NCI-H146 (cell line): ENCODE measurements at regions not wholly inside any gene's neighbourhood (a gene's known extent, or its start where the extent isn't known, plus 50 kb on each side); places are given as distances from the start of the nearest gene placed in this dataset.
"Not testable (repeated sequence)": the region's sequence is repeated elsewhere in the genome, so short reads cannot be mapped to it uniquely, and the experiment has no call there.

ENCODE experiments used
- DNase-seq: peaks from one replicate; lab custom pipeline; 2025; lab: John Stamatoyannopoulos, UW

DNA sequence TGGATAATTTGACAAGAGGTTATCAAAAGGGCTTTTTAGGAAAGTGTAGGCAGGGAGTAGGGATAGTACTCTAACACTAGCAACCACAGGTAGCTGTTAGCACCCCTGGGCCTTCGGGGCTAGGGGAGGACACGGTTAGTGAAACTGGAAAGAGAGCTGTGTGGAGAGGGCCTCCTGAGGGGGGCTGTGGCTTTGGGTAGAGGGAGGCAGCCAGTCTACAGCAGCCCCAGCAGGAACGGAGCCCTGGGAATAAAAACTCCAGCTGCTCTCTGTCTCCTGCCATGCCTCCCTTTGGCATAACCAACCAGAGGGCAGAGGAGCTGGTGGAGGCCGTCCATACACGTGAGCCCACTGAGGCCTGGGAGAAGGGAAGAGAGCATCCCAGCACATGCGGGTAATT lies 223.2 kb downstream of the FOXD2 start:
- DNase-seq, result no peak

DNA sequence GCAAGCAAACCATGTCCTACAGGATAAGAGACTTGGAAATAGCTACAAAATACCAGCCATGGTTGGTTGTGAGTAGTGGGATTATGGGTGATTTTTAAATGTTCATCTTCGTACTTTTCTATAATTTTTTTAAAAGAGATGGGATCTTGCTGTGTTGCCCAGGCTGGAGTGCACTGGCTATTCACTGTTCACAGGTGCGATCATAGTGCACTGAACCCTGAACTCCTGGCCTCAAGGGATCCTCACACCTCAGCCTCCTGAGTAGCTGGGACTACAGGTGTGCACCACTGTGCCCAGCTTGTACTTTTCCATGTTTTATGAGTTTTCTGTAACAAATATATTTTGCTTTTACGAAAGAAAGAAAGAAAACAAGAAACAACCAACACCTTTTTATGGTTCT lies 224.2 kb downstream of the FOXD2 start:
- no peak for DNase-seq

DNA sequence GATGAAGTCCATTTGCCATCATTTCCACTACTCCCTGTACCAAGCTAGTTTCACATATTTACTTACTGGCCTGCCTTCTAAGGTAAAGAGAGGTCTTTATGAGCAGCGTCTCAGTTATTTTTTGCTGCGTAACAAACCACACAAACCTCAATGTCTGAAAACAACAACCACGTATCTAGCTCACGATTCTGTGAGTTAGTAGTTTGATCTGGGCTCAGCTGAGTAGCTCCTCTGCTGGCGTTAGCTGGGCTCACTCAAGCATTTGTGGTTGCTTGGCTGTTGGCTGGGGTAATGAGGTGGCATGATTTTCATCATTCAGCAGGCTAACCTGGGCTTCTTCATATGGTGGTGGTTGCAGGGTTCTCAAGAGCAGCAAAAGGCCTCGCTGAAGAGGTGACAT lies 225.4 kb downstream of the FOXD2 start:
- DNase-seq, result no peak

- DNase-seq, result no peak
Measured at GRCh38 chr1:47664356-47664755, 226.5 kb downstream of the FOXD2 start.

DNA sequence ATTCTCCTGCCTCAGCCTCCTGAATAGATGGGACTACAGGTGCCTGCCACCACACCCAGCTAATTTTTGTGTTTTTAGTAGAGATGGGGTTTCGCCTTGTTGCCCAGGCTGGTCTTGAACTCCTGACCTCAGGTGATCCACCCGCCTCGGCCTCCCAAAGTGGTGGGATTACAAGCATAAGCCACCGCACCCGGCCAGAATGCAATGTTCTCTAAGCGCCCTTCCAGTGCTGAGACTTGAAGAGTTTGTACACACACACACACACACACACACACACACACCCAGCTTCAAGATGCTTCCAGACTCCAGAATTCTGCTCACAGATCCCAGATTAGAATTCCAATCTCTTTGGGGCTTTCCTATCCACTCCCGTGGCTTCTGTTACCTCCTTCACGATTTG lies 227.1 kb downstream of the FOXD2 start:
- not testable (repeated sequence) for DNase-seq

DNA sequence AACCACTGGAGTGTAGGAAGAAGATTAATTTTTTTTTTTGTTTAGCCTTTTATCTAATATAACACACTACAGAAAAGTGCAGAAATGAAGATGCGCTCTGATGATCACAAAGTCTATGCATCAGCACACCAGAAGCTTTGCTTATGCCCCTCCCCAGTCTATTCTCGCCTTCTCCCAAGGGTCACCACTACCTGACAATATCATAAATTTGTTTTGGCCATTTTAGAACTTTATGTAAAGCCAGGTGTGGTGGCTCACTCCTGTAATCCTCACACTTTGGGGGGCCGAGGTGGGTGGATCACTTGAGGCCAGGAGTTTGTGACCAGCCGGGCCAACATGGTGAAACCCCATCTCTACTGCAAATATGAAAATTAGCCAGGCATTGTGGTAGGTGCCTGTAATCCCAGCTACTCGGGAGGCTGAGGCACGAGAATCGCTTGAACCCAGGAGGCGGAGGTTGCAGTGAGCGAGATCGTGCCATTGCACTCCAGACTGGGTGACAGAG lies 231.3 kb downstream of the FOXD2 start:
- DNase-seq, result no peak

- DNase-seq, result no peak
Measured at GRCh38 chr1:47672622-47673021, 234.8 kb downstream of the FOXD2 start.

DNA sequence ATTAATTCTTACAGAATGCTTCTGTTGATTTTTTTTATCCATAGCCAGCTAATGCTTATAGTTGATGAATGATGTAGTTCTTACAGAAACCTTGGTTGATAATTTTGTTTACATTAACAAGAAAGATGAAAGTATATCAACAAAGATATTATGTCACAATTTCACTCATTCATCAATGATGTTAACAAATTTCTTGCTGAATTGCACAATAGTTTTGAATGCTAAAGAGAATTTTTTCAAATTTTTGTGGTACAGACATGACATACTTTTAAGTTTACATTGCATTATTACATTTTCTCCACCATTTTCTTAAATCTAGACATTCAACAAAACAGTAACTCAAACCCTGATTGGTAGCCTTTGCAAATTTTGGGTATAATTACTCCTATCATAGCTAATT lies 236.3 kb downstream of the FOXD2 start:
- no peak for DNase-seq

DNA sequence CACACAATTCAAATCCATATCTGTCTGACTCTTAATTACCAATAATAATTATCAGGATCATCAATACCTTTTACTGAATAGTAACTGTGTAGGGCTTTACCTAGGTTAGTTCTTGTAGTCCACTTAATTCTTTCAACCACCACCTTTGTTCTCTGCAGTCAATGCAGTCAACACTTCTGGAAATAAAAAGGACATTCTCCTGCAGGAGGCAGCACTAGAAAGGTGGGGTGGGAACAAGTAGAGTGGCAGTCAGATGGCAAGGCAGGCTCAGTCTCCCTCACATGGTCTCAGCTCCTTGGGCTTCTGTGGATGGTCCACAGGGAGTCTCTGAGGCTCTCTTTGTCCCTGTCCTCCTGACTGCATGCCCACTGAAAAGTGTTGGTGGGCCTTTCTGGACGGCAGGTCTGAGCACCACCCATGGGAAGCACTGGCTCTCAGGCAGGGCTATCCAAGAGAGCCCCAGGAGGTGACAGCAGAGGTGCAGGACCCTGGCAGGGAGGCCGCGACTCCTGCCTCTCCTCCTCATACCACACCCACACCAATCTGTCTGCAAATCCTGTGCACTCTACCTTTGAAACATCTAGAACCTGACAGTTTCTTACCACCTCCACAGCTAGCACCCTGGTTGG lies 237.3 kb downstream of the FOXD2 start:
- DNase-seq, result no peak

DNA sequence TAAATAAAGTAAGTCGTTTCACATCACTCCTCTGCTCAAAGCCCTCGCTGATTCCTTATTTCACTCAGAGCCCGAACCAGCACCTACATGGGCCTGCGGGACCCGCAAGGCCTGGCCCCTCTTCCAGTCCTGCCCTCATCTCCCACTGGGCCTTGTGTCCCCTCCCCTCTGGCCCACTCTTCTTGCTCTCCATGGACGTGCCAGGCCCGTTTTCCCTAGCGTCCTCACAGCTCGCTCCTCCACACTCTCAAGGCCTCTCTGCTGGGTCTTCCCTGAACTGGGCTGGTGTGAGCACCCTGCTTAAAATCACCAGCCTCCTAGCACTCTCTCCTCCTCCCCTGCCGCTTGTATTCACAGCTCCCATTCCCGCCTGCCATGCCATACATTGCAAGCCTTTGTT lies 237.9 kb downstream of the FOXD2 start:
- DNase-seq, result no peak

GRCh38 chr1:47676311-47677054 lies 238.6 kb downstream of the FOXD2 start:
- no peak for DNase-seq

DNA sequence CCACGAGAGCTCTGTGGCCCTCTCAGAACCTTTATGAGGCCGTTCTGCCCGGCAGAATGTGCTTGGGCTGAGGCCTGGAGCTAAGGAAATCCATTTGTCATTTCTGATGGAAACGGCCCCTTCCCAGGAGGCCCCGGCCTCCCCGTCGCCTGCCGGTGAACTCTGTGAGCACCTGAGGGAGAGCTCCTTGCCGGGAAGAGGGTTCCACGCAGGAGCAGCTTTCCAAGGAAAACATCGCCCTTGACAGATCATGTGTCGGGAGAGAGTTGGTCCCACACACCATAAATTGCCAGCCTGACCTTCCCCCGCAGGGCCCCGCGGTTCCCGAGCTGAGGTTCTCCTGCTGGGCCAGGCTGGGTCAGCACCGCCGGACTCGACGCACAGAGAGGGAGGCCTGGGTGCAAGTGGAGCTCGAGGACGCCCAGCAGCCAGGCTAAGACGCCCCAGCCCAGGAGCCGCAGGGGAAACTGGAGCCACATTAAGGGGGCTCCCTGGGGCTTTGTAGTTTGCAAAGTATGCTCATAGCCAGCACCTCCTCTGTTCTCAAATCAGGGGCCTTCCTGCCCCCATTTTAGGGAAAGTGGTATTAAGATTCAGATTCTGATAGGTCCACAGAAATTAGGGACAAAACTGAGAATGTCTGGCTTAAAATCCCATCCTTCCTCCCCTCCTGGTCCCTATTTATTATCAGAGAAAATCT lies 239.5 kb downstream of the FOXD2 start:
- DNase-seq, result no peak

- no peak for DNase-seq
Measured at GRCh38 chr1:47678464-47678980, 240.7 kb downstream of the FOXD2 start.

GRCh38 chr1:47679301-47679791 lies 241.5 kb downstream of the FOXD2 start:
- no peak for DNase-seq

DNA sequence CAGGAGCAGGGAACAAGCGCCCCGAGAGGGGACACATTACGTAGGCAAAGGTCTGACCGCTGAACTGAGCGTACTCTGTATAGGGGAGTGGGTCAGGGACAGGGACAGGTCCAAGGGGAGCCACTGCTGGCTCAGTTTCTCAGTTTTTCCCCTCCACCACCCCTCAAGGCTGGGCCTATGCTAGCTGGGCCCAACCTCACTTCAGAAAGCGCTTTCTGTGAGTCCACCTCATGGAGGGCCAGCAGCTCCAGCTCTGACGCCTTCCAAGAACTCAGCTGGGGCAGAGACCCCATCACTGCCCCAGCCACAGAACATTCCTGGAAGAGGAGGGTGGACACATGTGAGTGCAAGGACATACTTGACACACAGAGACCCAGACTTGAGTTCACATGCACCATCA lies 242.0 kb downstream of the FOXD2 start:
- DNase-seq, result no peak

- no peak for DNase-seq
Measured at GRCh38 chr1:47680815-47681475, 243.1 kb downstream of the FOXD2 start.

- no peak for DNase-seq
Measured at GRCh38 chr1:47681735-47682134, 243.9 kb downstream of the FOXD2 start.

DNA sequence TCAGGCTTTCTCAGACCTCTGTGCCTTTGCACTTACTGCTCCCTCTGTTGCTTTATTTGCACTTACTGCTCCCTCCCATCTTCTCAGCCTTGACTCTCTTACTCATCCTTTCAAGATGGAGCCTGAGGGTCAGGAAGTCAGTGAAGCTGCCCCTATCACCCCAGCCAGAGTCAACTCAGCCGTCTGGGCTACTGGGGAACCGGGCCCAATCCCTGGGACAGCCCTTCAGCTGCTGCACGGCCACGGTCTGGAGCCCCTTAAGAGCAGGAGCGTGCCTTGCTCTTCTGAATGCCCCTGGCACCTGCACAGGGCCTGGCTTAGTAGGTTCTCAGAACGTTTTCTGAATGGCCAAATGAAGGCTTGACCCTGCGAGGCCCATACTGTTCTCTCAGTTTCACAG lies 244.4 kb downstream of the FOXD2 start:
- DNase-seq, result no peak

GRCh38 chr1:47682786-47683350 lies 245.0 kb downstream of the FOXD2 start:
- DNase-seq, result no peak

DNA sequence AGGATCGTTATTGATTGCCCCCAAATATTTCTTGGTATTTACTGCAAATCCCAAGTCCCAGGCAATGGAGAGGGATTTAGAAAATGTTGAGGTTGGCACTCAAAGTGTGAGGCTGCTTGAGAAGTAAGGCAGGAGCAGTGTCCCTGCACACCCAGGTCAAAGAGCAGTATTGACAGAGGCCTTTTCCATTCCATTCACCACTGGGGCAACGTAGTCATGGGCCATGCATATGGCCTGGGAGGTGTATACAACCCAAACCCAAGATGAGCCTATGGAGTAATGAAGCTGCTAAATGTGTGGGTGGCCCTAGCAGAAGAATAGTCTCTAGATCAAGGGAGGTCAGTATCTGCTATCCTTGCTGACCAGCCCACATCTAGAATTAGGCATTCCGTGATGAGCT lies 245.6 kb downstream of the FOXD2 start:
- no peak for DNase-seq

- no peak for DNase-seq
Measured at GRCh38 chr1:47684518-47684917, 246.7 kb downstream of the FOXD2 start.
